GM23338 (cell line): ENCODE measurements at regions not wholly inside any gene's neighbourhood (a gene's known extent, or its start where the extent isn't known, plus 50 kb on each side); places are given as distances from the start of the nearest gene placed in this dataset.

Experiments used
- ATAC-seq: fragments of 200-7000 bp; cut with Tn5 transposase; 3 replicates; pipeline ENCODE4 v1.9.1; 2020
- DNase-seq: peaks from one replicate; pipeline ENCODE4 v3.0.0-alpha.2; 2015; ENCODE audit warnings: low spot score
- H2AFZ ChIP-seq: fragments of 200-600 bp; sonication (generic); 2 replicates; pipeline ENCODE4 v1.8.0; 2016; ENCODE audit warnings: antibody characterized with exemption, mild to moderate bottlenecking, moderate library complexity
- H3F3A ChIP-seq: fragments of 200-600 bp; sonication (generic); replicated peaks from 2 replicates; pipeline ENCODE4 v1.8.0; 2017; ENCODE audit warnings: antibody characterized with exemption, mixed run types, low read depth
- H3K27ac ChIP-seq: fragments of 200-600 bp; sonication (generic); 2 replicates; pipeline ENCODE4 v1.6.1; 2016; ENCODE audit warnings: low read depth
- H3K27me3 ChIP-seq: fragments of 200-600 bp; sonication (generic); 2 replicates; pipeline ENCODE4 v1.8.0; 2016; ENCODE audit warnings: mild to moderate bottlenecking, mixed run types, moderate library complexity; ENCODE audit not compliant: insufficient read depth
- H3K36me3 ChIP-seq: fragments of 200-600 bp; sonication (generic); 2 replicates; pipeline ENCODE4 v1.8.0; 2016; ENCODE audit warnings: mild to moderate bottlenecking; ENCODE audit not compliant: insufficient read depth
- H3K4me1 ChIP-seq: fragments of 200-600 bp; sonication (generic); 2 replicates; pipeline ENCODE4 v1.8.0; 2016; ENCODE audit warnings: mild to moderate bottlenecking, moderate library complexity; ENCODE audit not compliant: insufficient read depth
- H3K4me2 ChIP-seq: fragments of 200-600 bp; sonication (generic); 2 replicates; pipeline ENCODE4 v1.7.1; 2017; ENCODE audit warnings: mixed run types
- H3K4me3 ChIP-seq: fragments of 200-600 bp; sonication (generic); 2 replicates; pipeline ENCODE4 v1.6.1; 2016; ENCODE audit warnings: mixed run types
- H3K79me2 ChIP-seq: fragments of 200-600 bp; sonication (generic); replicated peaks from 2 replicates; pipeline ENCODE4 v1.8.0; 2017; ENCODE audit warnings: mild to moderate bottlenecking; ENCODE audit not compliant: insufficient read depth
- H3K9me2 ChIP-seq: fragments of 200-600 bp; sonication (generic); 2 replicates; pipeline ENCODE4 v1.8.0; 2017; ENCODE audit not compliant: insufficient read depth
- H4K20me1 ChIP-seq: fragments of 200-600 bp; sonication (generic); replicated peaks from 2 replicates; pipeline ENCODE4 v1.8.0; 2017; ENCODE audit warnings: mild to moderate bottlenecking; ENCODE audit not compliant: insufficient read depth
- H3K27ac Mint-ChIP-seq: 2 replicates; pipeline ENCODE4 v1.8.0; 2020; ENCODE audit warnings: inconsistent platforms, mild to moderate bottlenecking, moderate library complexity, mixed read lengths
- H3K27me3 Mint-ChIP-seq: 3 replicates; pipeline ENCODE4 v1.8.0; 2022; ENCODE audit warnings: low read depth, mild to moderate bottlenecking, moderate library complexity, mixed read lengths, inconsistent platforms; ENCODE audit not compliant: insufficient read depth, poor library complexity
- H3K36me3 Mint-ChIP-seq: 3 replicates; pipeline ENCODE4 v1.8.0; 2021; ENCODE audit warnings: low read depth, mild to moderate bottlenecking, inconsistent platforms, moderate library complexity, mixed read lengths
- H3K4me1 Mint-ChIP-seq: 3 replicates; pipeline ENCODE4 v1.8.0; 2020; ENCODE audit warnings: mild to moderate bottlenecking, inconsistent platforms, mixed read lengths
- H3K4me3 Mint-ChIP-seq: 3 replicates; pipeline ENCODE4 v1.8.0; 2021; ENCODE audit warnings: moderate library complexity, mild to moderate bottlenecking, inconsistent platforms, mixed read lengths
- H3K9me3 Mint-ChIP-seq: 3 replicates; pipeline ENCODE4 v1.8.0; 2020; ENCODE audit warnings: moderate library complexity, mild to moderate bottlenecking, inconsistent platforms, mixed read lengths
- CREB1 ChIP-seq: fragments of 250-450 bp; sonication (Bioruptor Pico); IDR thresholded peaks from 2 replicates; pipeline ENCODE4 v1.5.0; 2020; ENCODE audit warnings: low read depth, mild to moderate bottlenecking, moderate library complexity
- ETS1 ChIP-seq: IDR thresholded peaks from 2 replicates; pipeline ENCODE4 v1.6.1; 2016; ENCODE audit warnings: antibody characterized with exemption
- EZH2 ChIP-seq: fragments of 200-600 bp; sonication (generic); IDR thresholded peaks from one replicate; pipeline ENCODE4 v1.8.0; 2017; ENCODE audit warnings: antibody characterized with exemption, mild to moderate bottlenecking, low read depth; ENCODE audit not compliant: unreplicated experiment
- EZH2phosphoT487 ChIP-seq: fragments of 200-600 bp; sonication (generic); IDR thresholded peaks from one replicate; pipeline ENCODE4 v1.8.1; 2018; ENCODE audit warnings: antibody characterized with exemption; ENCODE audit not compliant: unreplicated experiment
- JUNB ChIP-seq: IDR thresholded peaks from one replicate; pipeline ENCODE4 v1.6.1; 2016; ENCODE audit warnings: antibody characterized with exemption; ENCODE audit not compliant: unreplicated experiment
- NANOG ChIP-seq: IDR thresholded peaks from 2 replicates; pipeline ENCODE4 v1.6.1; 2016; ENCODE audit warnings: antibody characterized with exemption, borderline replicate concordance
- POLR2AphosphoS5 ChIP-seq: IDR thresholded peaks from 2 replicates; pipeline ENCODE4 v1.6.1; 2016; ENCODE audit warnings: antibody characterized with exemption, low read depth
- ZNF114 ChIP-seq: fragments of 250-450 bp; sonication (Bioruptor Pico); IDR thresholded peaks from 2 replicates; pipeline ENCODE4 v1.5.0; 2020; ENCODE audit warnings: mild to moderate bottlenecking, moderate library complexity
- ZNF331 ChIP-seq: fragments of 250-450 bp; sonication (Bioruptor Pico); IDR thresholded peaks from 2 replicates; pipeline ENCODE4 v1.5.0; 2020; ENCODE audit warnings: low read depth, mild to moderate bottlenecking, moderate library complexity
- TF ChIP-seq, protein P1 (sequence below): fragments of 250-450 bp; sonication (Bioruptor Pico); IDR thresholded peaks from 2 replicates; pipeline ENCODE4 v1.5.0; 2020; ENCODE audit warnings: mild to moderate bottlenecking, moderate library complexity

DNA sequence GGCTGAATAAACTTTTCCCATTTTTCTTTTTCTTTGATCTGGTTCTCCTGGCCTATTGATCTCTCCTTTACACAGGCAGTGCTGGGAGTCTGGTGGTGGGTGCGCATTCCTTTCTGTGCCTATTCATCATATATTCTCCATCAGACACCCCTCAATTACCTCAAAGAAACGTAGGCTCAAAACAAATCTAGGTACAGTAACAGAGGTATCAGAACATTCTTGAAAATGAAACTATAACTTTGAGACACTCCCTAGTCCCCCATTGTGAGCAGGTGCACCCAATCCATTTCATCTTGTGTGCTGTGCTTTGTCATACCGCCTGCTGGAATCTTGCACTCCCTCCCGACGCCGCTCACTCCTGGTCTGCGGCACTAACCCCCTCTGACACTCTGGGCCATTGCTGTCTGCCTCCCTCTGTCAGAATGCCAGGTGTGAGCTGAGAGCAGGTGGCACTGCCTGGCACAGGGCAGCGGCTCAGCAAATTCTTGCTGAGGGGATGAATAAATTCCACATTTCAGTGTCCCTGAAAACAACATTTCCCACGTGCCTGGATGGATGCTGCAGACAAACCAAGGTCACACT lies 303.4 kb upstream of the EXOC2 start (continued):
- TF ChIP-seq JUNB = no peak

DNA sequence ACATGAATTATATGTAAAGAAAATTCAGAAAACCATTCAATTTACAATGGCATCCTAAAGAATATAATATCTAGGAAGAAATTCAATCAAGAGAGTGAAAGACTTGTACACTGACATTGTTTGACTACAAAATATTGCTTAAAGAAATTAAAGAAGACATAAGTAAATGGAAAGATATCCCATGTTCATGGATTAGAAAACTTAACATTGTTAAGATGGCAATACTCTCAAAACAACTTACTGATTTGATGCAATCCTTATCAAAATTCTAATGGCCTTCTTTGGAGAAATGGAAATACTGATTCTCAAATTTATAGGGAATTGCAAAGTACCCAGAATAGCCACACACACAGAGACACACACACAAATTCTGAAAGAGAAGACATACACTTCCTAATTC lies 298.3 kb upstream of the EXOC2 start:
- H2AFZ ChIP-seq = no peak overlapping the region
- Mint-ChIP-seq H3K9me3 (no peaks in the 10 kb centered on the region), H3K27me3 (peaks cover 2% of the 10 kb centered on the region), H3K4me3 (no peak overlapping the region), H3K27ac (no peak overlapping the region), H3K4me1 (peaks cover 3% of the 10 kb centered on the region; the same call in 2 of the 3 replicates), H3K36me3 (no peaks in the 10 kb centered on the region)
- no peak for DNase-seq
- H3F3A ChIP-seq = no peaks in the 10 kb centered on the region
- H3K4me1 ChIP-seq = no peaks in the 10 kb centered on the region
- no peaks in the 10 kb centered on the region for H3K79me2 ChIP-seq
- no peaks in the 10 kb centered on the region for H3K36me3 ChIP-seq
- no peaks in the 10 kb centered on the region for H3K27me3 ChIP-seq
- H3K4me3 ChIP-seq = no peak overlapping the region
- ATAC-seq = no peak
- H3K9me2 ChIP-seq = 0 out of 2 replicates have a peak, but pooled peaks cover 4% of the 10 kb centered on the region
- H3K27ac ChIP-seq = no peak overlapping the region
- TF ChIP-seq EZH2 (no peak), ZNF331 (CRISPR knock-in tag) (no peak), POLR2AphosphoS5 (no peak), NANOG (no peak), EZH2phosphoT487 (no peak), CREB1 (CRISPR knock-in tag) (no peak), ZNF114 (CRISPR knock-in tag) (no peak), JUNB (no peak), ETS1 (no peak)
- no peak overlapping the region for H3K4me2 ChIP-seq
- H4K20me1 ChIP-seq = no peaks in the 10 kb centered on the region

DNA sequence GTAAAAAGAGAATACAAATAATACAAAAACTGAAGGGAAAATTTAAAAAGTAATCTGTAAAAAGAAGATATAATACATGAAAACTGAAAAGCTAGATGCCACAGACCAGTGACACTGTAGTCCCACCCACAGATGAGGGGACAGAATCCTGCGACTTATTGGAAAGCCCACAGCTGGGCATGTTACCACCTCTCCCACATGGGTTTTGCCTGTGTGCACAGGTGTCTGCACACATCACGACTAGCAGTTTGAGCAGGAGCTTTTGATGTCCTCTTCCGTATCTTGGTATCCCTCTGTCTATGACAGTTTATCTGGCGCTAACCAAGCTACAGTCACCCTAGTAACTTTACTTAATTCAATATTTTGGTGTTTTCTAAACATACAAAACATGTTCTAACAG lies 291.1 kb upstream of the EXOC2 start:
- Histone ChIP-seq H2AFZ (no peak overlapping the region), H4K20me1 (no peaks in the 10 kb centered on the region), H3K4me2 (no peak overlapping the region), H3K4me3 (no peak overlapping the region), H3K27me3 (no peaks in the 10 kb centered on the region), H3K79me2 (no peaks in the 10 kb centered on the region), H3K36me3 (no peaks in the 10 kb centered on the region), H3F3A (no peaks in the 10 kb centered on the region), H3K27ac (no peak overlapping the region), H3K9me2 (0 out of 2 replicates have a peak, but pooled peaks cover 2% of the 10 kb centered on the region), H3K4me1 (peaks cover 4% of the 10 kb centered on the region; the same call in 1 of the 2 replicates)
- H3K27me3 Mint-ChIP-seq = peaks cover 2% of the 10 kb centered on the region
- no peaks in the 10 kb centered on the region for H3K36me3 Mint-ChIP-seq
- DNase-seq = no peak
- H3K4me1 Mint-ChIP-seq = peaks cover 16% of the 10 kb centered on the region
- peaks cover 6% of the 10 kb centered on the region; the same call in 1 of the 3 replicates for H3K9me3 Mint-ChIP-seq
- no peak for ATAC-seq
- no peak overlapping the region for H3K27ac Mint-ChIP-seq
- no peak overlapping the region for H3K4me3 Mint-ChIP-seq
- TF ChIP-seq ZNF114 (CRISPR knock-in tag) = no peak
- TF ChIP-seq, protein P1, sequence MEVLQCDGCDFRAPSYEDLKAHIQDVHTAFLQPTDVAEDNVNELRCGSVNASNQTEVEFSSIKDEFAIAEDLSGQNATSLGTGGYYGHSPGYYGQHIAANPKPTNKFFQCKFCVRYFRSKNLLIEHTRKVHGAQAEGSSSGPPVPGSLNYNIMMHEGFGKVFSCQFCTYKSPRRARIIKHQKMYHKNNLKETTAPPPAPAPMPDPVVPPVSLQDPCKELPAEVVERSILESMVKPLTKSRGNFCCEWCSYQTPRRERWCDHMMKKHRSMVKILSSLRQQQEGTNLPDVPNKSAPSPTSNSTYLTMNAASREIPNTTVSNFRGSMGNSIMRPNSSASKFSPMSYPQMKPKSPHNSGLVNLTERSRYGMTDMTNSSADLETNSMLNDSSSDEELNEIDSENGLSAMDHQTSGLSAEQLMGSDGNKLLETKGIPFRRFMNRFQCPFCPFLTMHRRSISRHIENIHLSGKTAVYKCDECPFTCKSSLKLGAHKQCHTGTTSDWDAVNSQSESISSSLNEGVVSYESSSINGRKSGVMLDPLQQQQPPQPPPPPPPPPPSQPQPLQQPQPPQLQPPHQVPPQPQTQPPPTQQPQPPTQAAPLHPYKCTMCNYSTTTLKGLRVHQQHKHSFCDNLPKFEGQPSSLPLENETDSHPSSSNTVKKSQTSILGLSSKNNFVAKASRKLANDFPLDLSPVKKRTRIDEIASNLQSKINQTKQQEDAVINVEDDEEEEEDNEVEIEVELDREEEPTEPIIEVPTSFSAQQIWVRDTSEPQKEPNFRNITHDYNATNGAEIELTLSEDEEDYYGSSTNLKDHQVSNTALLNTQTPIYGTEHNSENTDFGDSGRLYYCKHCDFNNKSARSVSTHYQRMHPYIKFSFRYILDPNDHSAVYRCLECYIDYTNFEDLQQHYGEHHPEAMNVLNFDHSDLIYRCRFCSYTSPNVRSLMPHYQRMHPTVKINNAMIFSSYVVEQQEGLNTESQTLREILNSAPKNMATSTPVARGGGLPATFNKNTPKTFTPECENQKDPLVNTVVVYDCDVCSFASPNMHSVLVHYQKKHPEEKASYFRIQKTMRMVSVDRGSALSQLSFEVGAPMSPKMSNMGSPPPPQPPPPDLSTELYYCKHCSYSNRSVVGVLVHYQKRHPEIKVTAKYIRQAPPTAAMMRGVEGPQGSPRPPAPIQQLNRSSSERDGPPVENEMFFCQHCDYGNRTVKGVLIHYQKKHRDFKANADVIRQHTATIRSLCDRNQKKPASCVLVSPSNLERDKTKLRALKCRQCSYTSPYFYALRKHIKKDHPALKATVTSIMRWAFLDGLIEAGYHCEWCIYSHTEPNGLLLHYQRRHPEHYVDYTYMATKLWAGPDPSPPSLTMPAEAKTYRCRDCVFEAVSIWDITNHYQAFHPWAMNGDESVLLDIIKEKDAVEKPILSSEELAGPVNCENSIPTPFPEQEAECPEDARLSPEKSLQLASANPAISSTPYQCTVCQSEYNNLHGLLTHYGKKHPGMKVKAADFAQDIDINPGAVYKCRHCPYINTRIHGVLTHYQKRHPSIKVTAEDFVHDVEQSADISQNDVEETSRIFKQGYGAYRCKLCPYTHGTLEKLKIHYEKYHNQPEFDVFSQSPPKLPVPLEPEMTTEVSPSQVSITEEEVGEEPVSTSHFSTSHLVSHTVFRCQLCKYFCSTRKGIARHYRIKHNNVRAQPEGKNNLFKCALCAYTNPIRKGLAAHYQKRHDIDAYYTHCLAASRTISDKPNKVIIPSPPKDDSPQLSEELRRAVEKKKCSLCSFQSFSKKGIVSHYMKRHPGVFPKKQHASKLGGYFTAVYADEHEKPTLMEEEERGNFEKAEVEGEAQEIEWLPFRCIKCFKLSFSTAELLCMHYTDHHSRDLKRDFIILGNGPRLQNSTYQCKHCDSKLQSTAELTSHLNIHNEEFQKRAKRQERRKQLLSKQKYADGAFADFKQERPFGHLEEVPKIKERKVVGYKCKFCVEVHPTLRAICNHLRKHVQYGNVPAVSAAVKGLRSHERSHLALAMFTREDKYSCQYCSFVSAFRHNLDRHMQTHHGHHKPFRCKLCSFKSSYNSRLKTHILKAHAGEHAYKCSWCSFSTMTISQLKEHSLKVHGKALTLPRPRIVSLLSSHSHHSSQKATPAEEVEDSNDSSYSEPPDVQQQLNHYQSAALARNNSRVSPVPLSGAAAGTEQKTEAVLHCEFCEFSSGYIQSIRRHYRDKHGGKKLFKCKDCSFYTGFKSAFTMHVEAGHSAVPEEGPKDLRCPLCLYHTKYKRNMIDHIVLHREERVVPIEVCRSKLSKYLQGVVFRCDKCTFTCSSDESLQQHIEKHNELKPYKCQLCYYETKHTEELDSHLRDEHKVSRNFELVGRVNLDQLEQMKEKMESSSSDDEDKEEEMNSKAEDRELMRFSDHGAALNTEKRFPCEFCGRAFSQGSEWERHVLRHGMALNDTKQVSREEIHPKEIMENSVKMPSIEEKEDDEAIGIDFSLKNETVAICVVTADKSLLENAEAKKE = no peak
- TF ChIP-seq CREB1 (CRISPR knock-in tag) = no peak
- TF ChIP-seq NANOG = no peak
- no peak for TF ChIP-seq ETS1
- TF ChIP-seq POLR2AphosphoS5 = no peak
- TF ChIP-seq EZH2 = no peak
